ENCODE measurements at regions not wholly inside any gene's neighbourhood (a gene's known extent, or its start where the extent isn't known, plus 50 kb on each side); places are given as distances from the start of the nearest gene placed in this dataset.

DNA sequence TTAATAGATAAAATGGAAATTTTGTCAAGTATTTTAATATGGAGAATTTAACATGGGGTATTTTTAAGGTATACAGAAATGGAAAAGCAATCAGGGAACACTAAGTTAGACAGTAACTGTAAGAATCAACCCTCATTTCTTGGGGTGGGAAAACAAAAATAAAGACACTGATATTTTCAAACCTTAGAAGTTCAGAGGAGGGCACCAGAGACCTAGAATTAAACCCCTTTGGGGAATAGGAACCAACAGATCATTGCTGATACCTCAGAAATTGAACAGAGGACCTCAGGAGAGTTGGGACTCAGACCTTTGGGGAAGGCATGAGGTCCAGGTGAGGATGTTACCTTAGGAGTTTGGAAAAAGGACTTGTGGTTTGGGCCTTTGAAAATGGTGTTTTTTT is 435.6 kb downstream of the TMA16 start:
- TF ChIP-seq ZNF274 (IDR thresholded peaks at IDR 0.05; ENCODE audit: low read depth, low read length) = no peak
- TF ChIP-seq SUZ12 (IDR thresholded peaks at IDR 0.05; ENCODE audit: extremely low read depth, insufficient read depth, insufficient read length) = no peak

Data from NT2/D1 (cell line).